Neuronal stem cell (in vitro differentiated cells): ENCODE measurements at regions not wholly inside any gene's neighbourhood (a gene's known extent, or its start where the extent isn't known, plus 50 kb on each side); places are given as distances from the start of the nearest gene placed in this dataset.

ENCODE experiments used
- DNase-seq: peaks from one replicate; pipeline ENCODE4 v3.0.0-alpha.2; 2013; ENCODE audit warnings: low spot score
- H2AFZ ChIP-seq: one replicate; pipeline ENCODE4 v1.6.1; 2013; ENCODE audit warnings: mild to moderate bottlenecking, low read length, inconsistent platforms
- H2AK5ac ChIP-seq: 2 replicates; pipeline ENCODE4 v1.6.1; 2013; ENCODE audit warnings: low read depth, mild to moderate bottlenecking, inconsistent platforms, low read length, moderate library complexity, mixed read lengths
- H2BK120ac ChIP-seq: 2 replicates; pipeline ENCODE4 v1.6.1; 2013; ENCODE audit warnings: low read depth, mild to moderate bottlenecking, inconsistent platforms, low read length, moderate library complexity, mixed read lengths
- H2BK12ac ChIP-seq: one replicate; pipeline ENCODE4 v1.6.1; 2013; ENCODE audit warnings: low read length, inconsistent platforms
- H2BK15ac ChIP-seq: 2 replicates; pipeline ENCODE4 v1.6.1; 2013; ENCODE audit warnings: mild to moderate bottlenecking, low read length, inconsistent platforms, mixed read lengths
- H2BK5ac ChIP-seq: one replicate; pipeline ENCODE4 v1.6.1; 2013; ENCODE audit warnings: inconsistent platforms, mild to moderate bottlenecking, low read length, moderate library complexity
- H3K14ac ChIP-seq: one replicate; pipeline ENCODE4 v1.6.1; 2013; ENCODE audit warnings: low read length, inconsistent platforms
- H3K18ac ChIP-seq: 2 replicates; pipeline ENCODE4 v1.6.1; 2013; ENCODE audit warnings: low read length, inconsistent platforms
- H3K23ac ChIP-seq: 2 replicates; pipeline ENCODE4 v1.6.1; 2013; ENCODE audit warnings: low read depth, mild to moderate bottlenecking, mixed read lengths, low read length, inconsistent platforms; ENCODE audit not compliant: poor library complexity
- H3K27ac ChIP-seq: replicated peaks from 3 replicates; pipeline ENCODE4 v1.5.1; 2013; ENCODE audit warnings: low read length, inconsistent platforms
- H3K27me3 ChIP-seq, 3 experiments: 2 replicates each; pipeline ENCODE4 v1.6.1; 2013; ENCODE audit warnings: low read length in 3 of 3, mild to moderate bottlenecking in 2 of 3, inconsistent platforms in 1 of 3, low read depth in 1 of 3, mixed read lengths in 1 of 3, moderate library complexity in 1 of 3; ENCODE audit not compliant: control insufficient read depth in 3 of 3, insufficient read depth in 3 of 3
- H3K36me3 ChIP-seq, 2 donors: replicated peaks in 1 of 2; 2 replicates each; pipeline ENCODE4 v1.6.1; 2013; ENCODE audit warnings: low read length in 2 of 2; ENCODE audit not compliant: control insufficient read depth in 2 of 2, insufficient read depth in 2 of 2
- H3K4ac ChIP-seq: 2 replicates; pipeline ENCODE4 v1.6.1; 2013; ENCODE audit warnings: inconsistent platforms, mild to moderate bottlenecking, low read length, moderate library complexity
- H3K4me1 ChIP-seq, 2 donors: 1 replicate in 1 of 2; 2 replicates in 1 of 2; pipeline ENCODE4 v1.6.1; 2013; ENCODE audit warnings: low read length in 2 of 2, low read depth in 1 of 2; ENCODE audit not compliant: control insufficient read depth in 2 of 2, insufficient read depth in 1 of 2
- H3K4me2 ChIP-seq: one replicate; pipeline ENCODE4 v1.6.1; 2013; ENCODE audit warnings: mild to moderate bottlenecking, low read length, inconsistent platforms; ENCODE audit not compliant: insufficient read depth, poor library complexity, severe bottlenecking
- H3K4me3 ChIP-seq, 2 donors: 2 replicates each; pipeline ENCODE4 v1.5.1; 2013; ENCODE audit warnings: low read length in 2 of 2, mild to moderate bottlenecking in 2 of 2, inconsistent platforms in 1 of 2, moderate library complexity in 1 of 2
- H3K79me1 ChIP-seq: one replicate; pipeline ENCODE4 v1.6.1; 2013; ENCODE audit warnings: low read depth, mild to moderate bottlenecking, inconsistent platforms, low read length, moderate library complexity
- H3K9ac ChIP-seq: one replicate; pipeline ENCODE4 v1.6.1; 2013; ENCODE audit warnings: mild to moderate bottlenecking, low read depth, low read length, inconsistent platforms; ENCODE audit not compliant: poor library complexity
- H3K9me3 ChIP-seq, 2 donors: replicated peaks in 1 of 2; 2 replicates each; pipeline versions ENCODE3 to v1.6.1; 2013; ENCODE audit warnings: low read length in 2 of 2, mild to moderate bottlenecking in 2 of 2, inconsistent platforms in 1 of 2, low read depth in 1 of 2, mixed read lengths in 1 of 2, moderate library complexity in 1 of 2; ENCODE audit not compliant: control insufficient read depth in 2 of 2, insufficient read depth in 1 of 2
- H4K8ac ChIP-seq: one replicate; pipeline ENCODE4 v1.6.1; 2013; ENCODE audit warnings: low read depth, mild to moderate bottlenecking, inconsistent platforms, low read length, moderate library complexity
- H4K91ac ChIP-seq: one replicate; pipeline ENCODE4 v1.6.1; 2013; ENCODE audit warnings: low read length, low read depth, mild to moderate bottlenecking, inconsistent platforms; ENCODE audit not compliant: poor library complexity
- WGBS, 2 donors: extraction: QIAGEN DNeasy Blood & Tissue Kit; methylation state at CpG; one replicate each; pipeline ENCODE4 v1.1.7; 2013; ENCODE audit warnings: missing lambda C conversion rate in 2 of 2, mixed read lengths in 1 of 2; ENCODE audit not compliant: insufficient read length in 2 of 2, insufficient replicate concordance in 1 of 2; ENCODE audit errors: extremely low coverage in 2 of 2; 5-methylcytosine and 5-hydroxymethylcytosine counted together

DNA sequence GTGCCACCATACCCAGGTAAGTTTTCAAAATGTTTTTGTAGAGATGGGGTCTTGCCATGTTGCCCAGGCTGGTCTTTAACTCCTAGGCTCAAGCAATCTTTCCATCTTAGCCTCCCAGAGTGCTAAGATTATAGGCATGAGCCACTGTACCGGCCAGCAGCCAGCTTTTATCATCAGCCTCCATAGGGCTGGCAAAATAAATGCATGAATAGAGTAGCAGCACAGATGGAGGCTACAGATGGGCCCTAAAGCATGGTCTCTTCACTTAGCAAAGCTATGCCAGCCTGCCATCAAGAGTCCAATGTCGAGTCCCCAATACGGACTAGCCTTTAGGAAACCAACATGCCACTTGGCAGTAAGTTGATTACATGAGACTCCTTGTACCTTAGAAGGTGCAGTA, 63.8 kb downstream of the CNTN3 start:
- Histone ChIP-seq H3K27me3 (no peaks in the 10 kb centered on the region), H3K4me2 (no peak overlapping the region), H3K4me3 (no peak overlapping the region), H2AK5ac (no peak overlapping the region), H2BK120ac (no peak overlapping the region), H2BK15ac (no peak overlapping the region), H3K27ac (no peak overlapping the region), H2BK12ac (no peak overlapping the region), H4K8ac (no peak overlapping the region), H2AFZ (no peak overlapping the region), H3K4ac (no peak overlapping the region), H3K9me3 (no peaks in the 10 kb centered on the region), H2BK5ac (no peak overlapping the region), H3K9ac (no peak overlapping the region), H3K23ac (no peak overlapping the region), H4K91ac (no peak overlapping the region), H3K18ac (no peak overlapping the region), H3K4me1 (no peaks in the 10 kb centered on the region), H3K14ac (no peak overlapping the region), H3K79me1 (no peaks in the 10 kb centered on the region), H3K36me3 (no peaks in the 10 kb centered on the region)
- no CpG with 5 or more reads among the region's 3 CpGs for WGBS, 2 donors
- DNase-seq, result no peak

DNA sequence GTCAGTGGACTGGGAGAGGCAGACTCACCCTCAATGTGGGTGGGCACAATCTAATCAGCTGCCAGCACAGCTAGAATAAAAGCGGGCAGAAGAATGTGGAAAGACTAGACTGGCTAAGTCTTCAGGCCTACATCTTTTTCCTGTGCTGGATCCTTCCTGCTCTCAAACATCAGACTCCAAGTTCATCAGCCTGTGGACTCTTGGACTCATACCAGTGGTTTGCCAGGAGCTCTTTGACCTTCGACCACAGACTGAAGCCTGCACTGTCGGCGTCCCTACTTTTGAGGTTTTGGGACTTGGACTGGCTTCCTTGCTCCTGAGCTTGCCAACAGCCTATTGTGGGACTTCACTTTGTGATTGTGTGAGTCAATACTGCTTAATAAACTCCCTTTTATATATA, 68.0 kb downstream of the CNTN3 start:
- Histone ChIP-seq H2BK5ac (no peak overlapping the region), H3K9me3 (no peaks in the 10 kb centered on the region), H3K4me2 (no peak overlapping the region), H2BK120ac (no peak overlapping the region), H3K27ac (no peak overlapping the region), H3K4me3 (no peak overlapping the region), H3K23ac (no peak overlapping the region), H2BK15ac (no peak overlapping the region), H3K18ac (no peak overlapping the region), H3K4me1 (no peaks in the 10 kb centered on the region), H4K91ac (no peak overlapping the region), H4K8ac (no peak overlapping the region), H3K36me3 (no peaks in the 10 kb centered on the region), H3K4ac (no peak overlapping the region), H2AFZ (no peak overlapping the region), H2BK12ac (no peak overlapping the region), H3K14ac (no peak overlapping the region), H3K79me1 (no peaks in the 10 kb centered on the region), H3K27me3 (no peaks in the 10 kb centered on the region), H2AK5ac (no peak overlapping the region), H3K9ac (no peak overlapping the region)
- no peak for DNase-seq
- WGBS, 2 donors, result no CpG with 5 or more reads among the region's 4 CpGs

DNA sequence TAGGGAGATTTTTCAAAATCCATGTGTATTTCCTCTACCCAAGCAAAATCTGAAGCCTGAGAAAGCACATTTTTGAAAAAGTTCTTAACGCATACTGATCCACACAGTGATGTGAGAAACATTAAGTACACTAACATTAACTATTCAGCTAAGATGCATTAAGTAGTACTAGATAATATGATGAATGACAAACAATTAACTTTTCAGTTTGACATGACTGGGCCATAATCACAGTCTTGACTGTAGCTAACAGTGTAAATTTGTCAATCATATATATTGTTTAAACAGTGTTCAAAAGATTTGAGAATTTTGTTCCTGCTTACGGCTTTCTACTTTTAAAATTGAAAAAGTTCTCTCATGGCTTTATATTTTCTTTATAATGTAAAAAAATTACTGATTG, 72.0 kb downstream of the CNTN3 start:
- Histone ChIP-seq H3K36me3 (no peaks in the 10 kb centered on the region), H3K79me1 (no peaks in the 10 kb centered on the region), H4K8ac (no peak overlapping the region), H3K27me3 (no peaks in the 10 kb centered on the region), H2AK5ac (no peak overlapping the region), H3K4me1 (no peaks in the 10 kb centered on the region), H3K9me3 (no peaks in the 10 kb centered on the region), H3K4ac (no peak overlapping the region), H2AFZ (no peak overlapping the region), H2BK120ac (no peak overlapping the region), H2BK15ac (no peak overlapping the region), H3K9ac (no peak overlapping the region), H3K23ac (no peak overlapping the region), H3K18ac (no peak overlapping the region), H4K91ac (no peak overlapping the region), H2BK5ac (no peak overlapping the region), H3K4me3 (no peak overlapping the region), H3K14ac (no peak overlapping the region), H2BK12ac (no peak overlapping the region), H3K4me2 (no peak overlapping the region), H3K27ac (no peak overlapping the region)
- WGBS, 2 donors, result no CpG with 5 or more reads among the region's 2 CpGs
- no peak for DNase-seq

DNA sequence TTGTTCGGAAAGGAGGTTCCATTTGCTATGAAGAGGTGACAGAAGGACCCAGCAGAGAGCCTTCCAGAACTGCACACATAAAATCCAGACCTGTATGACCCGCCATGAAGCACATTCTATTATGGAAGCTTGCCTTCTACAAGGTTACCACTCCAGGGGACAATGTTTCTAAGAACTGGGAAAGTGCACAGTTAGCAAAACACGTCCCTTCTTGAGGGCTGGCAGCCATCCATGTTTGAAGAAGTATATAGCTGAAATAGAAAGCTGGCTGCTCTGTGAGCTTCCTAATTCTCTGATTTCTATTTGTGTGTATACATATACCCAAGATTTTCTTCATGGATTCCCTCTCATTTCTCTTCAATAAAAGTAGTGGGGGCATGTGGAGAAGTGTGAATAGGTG, 74.6 kb downstream of the CNTN3 start:
- no peaks in the 10 kb centered on the region for H3K9me3 ChIP-seq
- H3K9ac ChIP-seq, result no peak overlapping the region
- no peaks in the 10 kb centered on the region for H3K79me1 ChIP-seq
- no peaks in the 10 kb centered on the region for H3K4me1 ChIP-seq
- no peak overlapping the region for H2BK5ac ChIP-seq
- H2AFZ ChIP-seq, result no peak overlapping the region
- no peaks in the 10 kb centered on the region for H3K36me3 ChIP-seq
- H3K4me2 ChIP-seq, result no peak overlapping the region
- no peak overlapping the region for H3K18ac ChIP-seq
- WGBS, 2 donors, result no CpG with 5 or more reads among the region's 3 CpGs
- DNase-seq, result no peak
- no peak overlapping the region for H3K4me3 ChIP-seq
- no peak overlapping the region for H2BK12ac ChIP-seq
- H3K23ac ChIP-seq, result no peak overlapping the region
- no peak overlapping the region for H2BK120ac ChIP-seq
- H3K27me3 ChIP-seq, result no peaks in the 10 kb centered on the region
- H3K14ac ChIP-seq, result no peak overlapping the region
- no peak overlapping the region for H2BK15ac ChIP-seq
- no peak overlapping the region for H3K4ac ChIP-seq
- no peak overlapping the region for H2AK5ac ChIP-seq
- no peak overlapping the region for H3K27ac ChIP-seq
- H4K8ac ChIP-seq, result no peak overlapping the region
- no peak overlapping the region for H4K91ac ChIP-seq
